OCI-LY7 (cell line): ENCODE measurements at regions not wholly inside any gene's neighbourhood (a gene's known extent, or its start where the extent isn't known, plus 50 kb on each side); places are given as distances from the start of the nearest gene placed in this dataset.
A peak's percentile ranks its signal among the peaks of the same experiment; 100 is the strongest.

Experiments
- BruUV-seq: library from RNA; stranded (reverse); fragments of 400-500 nt; replicated peaks from 2 replicates; lab custom pipeline; 2021; lab: Mats Ljungman, UMichigan
- CTCF ChIA-PET: fragments of 300-600 bp; sonication (Branson Sonifier 250); formaldehyde crosslinking; loops from one replicate; lab custom pipeline; 2022; ENCODE audit warnings: antibody characterized with exemption; ENCODE audit not compliant: unreplicated experiment; lab: Charles Lee
- POLR2A ChIA-PET: fragments of 300-600 bp; sonication (Branson Sonifier 250); formaldehyde crosslinking; loops from one replicate; lab custom pipeline; 2022; ENCODE audit warnings: antibody characterized with exemption; lab: Charles Lee
- DNase-seq: peaks from one replicate; pipeline ENCODE4 v3.0.0-alpha.2; 2015; ENCODE audit warnings: low spot score
- H2AFZ ChIP-seq: fragments of 200-600 bp; sonication (generic), shearing (Covaris generic); 2 replicates; pipeline ENCODE4 v1.6.1; 2014; ENCODE audit warnings: mild to moderate bottlenecking, antibody characterized with exemption, low read length, moderate library complexity
- H3K27ac ChIP-seq: fragments of 200-600 bp; sonication (generic); 2 replicates; pipeline ENCODE4 v1.5.1; 2014; ENCODE audit warnings: mixed run types, low read depth, mild to moderate bottlenecking, moderate library complexity, low read length, inconsistent platforms; ENCODE audit not compliant: poor library complexity, severe bottlenecking
- H3K36me3 ChIP-seq: fragments of 200-600 bp; sonication (generic); 2 replicates; pipeline ENCODE4 v1.6.1; 2014; ENCODE audit warnings: mild to moderate bottlenecking, antibody characterized with exemption, low read length, moderate library complexity, mixed read lengths; ENCODE audit not compliant: insufficient read depth
- H3K4me1 ChIP-seq: fragments of 200-600 bp; sonication (generic); 2 replicates; pipeline ENCODE4 v1.5.1; 2014; ENCODE audit warnings: mild to moderate bottlenecking, low read length; ENCODE audit not compliant: insufficient read depth, poor library complexity, severe bottlenecking
- H3K4me2 ChIP-seq: fragments of 200-600 bp; sonication (generic); 2 replicates; pipeline ENCODE4 v1.6.1; 2014; ENCODE audit warnings: mild to moderate bottlenecking, low read length
- H3K4me3 ChIP-seq: fragments of 200-600 bp; sonication (generic); 2 replicates; pipeline ENCODE4 v1.5.1; 2014; ENCODE audit warnings: mild to moderate bottlenecking, low read depth, low read length; ENCODE audit not compliant: poor library complexity, severe bottlenecking
- H3K79me2 ChIP-seq: fragments of 200-600 bp; sonication (generic); 2 replicates; pipeline ENCODE4 v1.6.1; 2016; ENCODE audit warnings: low read depth, mild to moderate bottlenecking, low read length, moderate library complexity, mixed read lengths; ENCODE audit not compliant: insufficient read depth
- H3K9me2 ChIP-seq: fragments of 200-600 bp; sonication (generic); 2 replicates; pipeline ENCODE4 v1.6.1; 2016; ENCODE audit warnings: mild to moderate bottlenecking, low read length, mixed read lengths; ENCODE audit not compliant: insufficient read depth
- H3K9me3 ChIP-seq: fragments of 200-600 bp; sonication (generic); 2 replicates; pipeline ENCODE4 v1.6.1; 2014; ENCODE audit warnings: mild to moderate bottlenecking, mixed run types, low read length, mixed read lengths
- H4K20me1 ChIP-seq: fragments of 200-600 bp; sonication (generic); 2 replicates; pipeline ENCODE4 v1.6.1; 2014; ENCODE audit warnings: mild to moderate bottlenecking, antibody characterized with exemption, low read length, moderate library complexity, mixed read lengths; ENCODE audit not compliant: insufficient read depth
- EZH2phosphoT487 ChIP-seq: fragments of 200-600 bp; sonication (generic); IDR thresholded peaks from 2 replicates; pipeline ENCODE4 v1.6.1; 2018; ENCODE audit warnings: low read depth, borderline replicate concordance, mild to moderate bottlenecking, mixed run types, antibody characterized with exemption, low read length, moderate library complexity, mixed read lengths
- intact Hi-C: fragments of 100-400 bp; cut with micrococcal nuclease; formaldehyde crosslinking; loops from one replicate; pipeline ENCODE4 v1.10.0; 2022; ENCODE audit not compliant: unreplicated experiment
- TF ChIP-seq, protein P1 (sequence below): fragments of 200-600 bp; sonication (generic); conservative IDR thresholded peaks from 2 replicates; pipeline ENCODE4 v1.5.1; 2014; ENCODE audit warnings: mild to moderate bottlenecking, antibody characterized with exemption, low read length, moderate library complexity, mixed read lengths

DNA sequence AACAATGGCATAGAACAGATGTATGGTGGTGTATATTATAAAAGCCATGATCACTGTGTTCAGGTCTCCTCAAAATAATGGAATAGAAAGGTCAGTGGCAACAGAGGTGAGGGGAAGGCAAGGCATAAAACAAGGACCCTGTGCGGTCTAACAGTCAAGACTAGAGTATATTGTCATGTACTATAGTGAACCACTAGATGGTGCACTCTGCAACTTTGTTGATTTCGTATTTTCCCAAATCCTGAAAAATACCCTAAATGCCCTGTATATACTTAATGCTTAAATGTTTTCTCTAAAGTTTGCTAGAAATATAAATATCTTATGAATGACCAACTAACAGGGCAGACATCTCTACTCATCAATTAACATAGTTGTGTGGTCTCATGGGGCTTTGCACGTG is 453.0 kb downstream of the PCDH11X start:
- DNase-seq: no peak
- intact Hi-C loops: no loop called here
- CTCF ChIA-PET: no interaction called here

DNA sequence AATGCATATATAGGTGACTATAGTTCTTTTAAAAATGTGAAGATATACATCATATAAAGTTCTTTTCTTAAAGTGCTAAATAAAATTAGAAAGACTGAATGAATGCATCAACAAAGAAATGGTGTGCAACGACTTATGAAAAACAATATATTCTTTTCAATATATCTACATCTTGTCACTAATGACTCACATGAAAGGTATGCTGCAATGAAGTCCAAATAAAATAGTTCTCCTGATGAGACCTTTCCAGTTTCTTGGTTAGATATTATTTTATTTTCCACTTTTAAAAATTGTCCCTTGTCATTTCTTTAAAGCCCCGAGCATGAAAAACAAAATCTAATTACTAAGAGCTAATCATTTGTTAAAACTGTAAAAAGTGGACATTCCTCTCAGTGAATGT is 462.1 kb downstream of the PCDH11X start:
- intact Hi-C loops: no loop called here
- BruUV-seq: no TSS peak
- CTCF ChIA-PET: no interaction called here
- no peak overlapping the region for H3K4me3 ChIP-seq
- POLR2A ChIA-PET: no interaction called here
- no peak overlapping the region for H3K27ac ChIP-seq
- no peaks in the 10 kb centered on the region for H3K9me2 ChIP-seq
- no peaks in the 10 kb centered on the region for H3K79me2 ChIP-seq
- no peak overlapping the region for H2AFZ ChIP-seq
- H3K4me1 ChIP-seq: no peaks in the 10 kb centered on the region
- no peaks in the 10 kb centered on the region for H3K36me3 ChIP-seq
- DNase-seq: no peak
- H3K4me2 ChIP-seq: no peak overlapping the region
- TF ChIP-seq, protein P1, sequence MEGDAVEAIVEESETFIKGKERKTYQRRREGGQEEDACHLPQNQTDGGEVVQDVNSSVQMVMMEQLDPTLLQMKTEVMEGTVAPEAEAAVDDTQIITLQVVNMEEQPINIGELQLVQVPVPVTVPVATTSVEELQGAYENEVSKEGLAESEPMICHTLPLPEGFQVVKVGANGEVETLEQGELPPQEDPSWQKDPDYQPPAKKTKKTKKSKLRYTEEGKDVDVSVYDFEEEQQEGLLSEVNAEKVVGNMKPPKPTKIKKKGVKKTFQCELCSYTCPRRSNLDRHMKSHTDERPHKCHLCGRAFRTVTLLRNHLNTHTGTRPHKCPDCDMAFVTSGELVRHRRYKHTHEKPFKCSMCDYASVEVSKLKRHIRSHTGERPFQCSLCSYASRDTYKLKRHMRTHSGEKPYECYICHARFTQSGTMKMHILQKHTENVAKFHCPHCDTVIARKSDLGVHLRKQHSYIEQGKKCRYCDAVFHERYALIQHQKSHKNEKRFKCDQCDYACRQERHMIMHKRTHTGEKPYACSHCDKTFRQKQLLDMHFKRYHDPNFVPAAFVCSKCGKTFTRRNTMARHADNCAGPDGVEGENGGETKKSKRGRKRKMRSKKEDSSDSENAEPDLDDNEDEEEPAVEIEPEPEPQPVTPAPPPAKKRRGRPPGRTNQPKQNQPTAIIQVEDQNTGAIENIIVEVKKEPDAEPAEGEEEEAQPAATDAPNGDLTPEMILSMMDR: no peak
- no peak for TF ChIP-seq EZH2phosphoT487
- no peaks in the 10 kb centered on the region for H3K9me3 ChIP-seq
- H4K20me1 ChIP-seq: no peaks in the 10 kb centered on the region

More for the DNA sequence above, 453.0 kb downstream of the PCDH11X start:
- Histone ChIP-seq H3K36me3 (no peaks in the 10 kb centered on the region), H2AFZ (no peak overlapping the region), H3K9me3 (no peaks in the 10 kb centered on the region), H3K4me2 (no peak overlapping the region), H3K4me1 (no peaks in the 10 kb centered on the region), H3K79me2 (no peaks in the 10 kb centered on the region), H3K4me3 (no peak overlapping the region), H3K9me2 (no peaks in the 10 kb centered on the region), H3K27ac (no peak overlapping the region), H4K20me1 (no peaks in the 10 kb centered on the region)
- TF ChIP-seq EZH2phosphoT487: no peak
- TF ChIP-seq, protein P1: peak; percentile 52
- POLR2A ChIA-PET: no interaction called here
- BruUV-seq: no TSS peak

DNA sequence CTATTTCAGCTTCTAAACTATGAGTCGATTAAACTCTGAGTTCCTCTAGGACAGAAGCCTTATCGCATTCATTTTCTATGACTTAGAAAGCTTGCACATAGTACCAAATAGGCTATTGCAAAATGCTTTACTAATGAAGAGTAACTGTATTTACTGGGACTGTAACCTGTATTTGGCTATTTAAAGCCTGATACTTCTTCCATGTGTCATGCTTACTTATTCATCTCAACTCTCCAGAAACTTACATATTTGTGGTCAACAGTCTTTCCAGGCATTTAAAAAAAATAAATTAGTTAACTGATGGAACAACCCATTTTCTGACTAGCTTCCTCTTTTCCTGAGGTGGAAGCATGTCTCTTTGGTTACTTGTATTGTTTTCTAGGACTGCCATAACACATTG is 467.9 kb downstream of the PCDH11X start:
- Histone ChIP-seq H2AFZ (no peak overlapping the region), H3K79me2 (no peaks in the 10 kb centered on the region), H3K4me3 (no peak overlapping the region), H3K36me3 (no peaks in the 10 kb centered on the region), H3K9me3 (no peaks in the 10 kb centered on the region), H3K27ac (no peak overlapping the region), H3K4me1 (no peaks in the 10 kb centered on the region), H3K9me2 (no peaks in the 10 kb centered on the region), H4K20me1 (no peaks in the 10 kb centered on the region), H3K4me2 (no peak overlapping the region)
- no TSS peak for BruUV-seq
- TF ChIP-seq EZH2phosphoT487: no peak
- TF ChIP-seq, protein P1: no peak
- intact Hi-C loops: no loop called here
- ChIA-PET POLR2A (no interaction called here), CTCF (no interaction called here)
- no peak for DNase-seq
